WTC11 (cell line): ENCODE measurements at regions not wholly inside any gene's neighbourhood (a gene's known extent, or its start where the extent isn't known, plus 50 kb on each side); places are given as distances from the start of the nearest gene placed in this dataset.
A peak's percentile ranks its signal among the peaks of the same experiment; 100 is the strongest.

Source experiments
- ATAC-seq: fragments of 200-7000 bp; cut with Tn5 transposase; 2 replicates; pipeline ENCODE4 v1.10.0; 2021; ENCODE audit warnings: mild to moderate bottlenecking, moderate library complexity
- CTCF ChIA-PET: fragments of 300-600 bp; sonication (Branson Sonifier 250); formaldehyde crosslinking; loops from one replicate; lab custom pipeline; 2021; ENCODE audit warnings: antibody characterized with exemption; lab: Charles Lee
- POLR2A ChIA-PET: fragments of 350-600 bp; sonication (Branson Sonifier 250); formaldehyde crosslinking; loops from one replicate; lab custom pipeline; 2021; ENCODE audit warnings: antibody characterized with exemption; lab: Charles Lee
- DNase-seq: peaks from one replicate; pipeline ENCODE4 v3.0.0; 2021; ENCODE audit warnings: low spot score
- H3K27ac Mint-ChIP-seq: 2 replicates; pipeline ENCODE4 v1.8.0; 2021; ENCODE audit warnings: mixed read lengths
- H3K27me3 Mint-ChIP-seq: 2 replicates; pipeline ENCODE4 v1.8.0; 2021; ENCODE audit warnings: low read depth, mild to moderate bottlenecking, moderate library complexity, mixed read lengths
- H3K36me3 Mint-ChIP-seq: 2 replicates; pipeline ENCODE4 v1.8.0; 2021; ENCODE audit warnings: mixed read lengths
- H3K4me1 Mint-ChIP-seq: 2 replicates; pipeline ENCODE4 v1.8.0; 2022; ENCODE audit warnings: mixed read lengths
- H3K4me3 Mint-ChIP-seq: 2 replicates; pipeline ENCODE4 v1.8.0; 2021; ENCODE audit warnings: mild to moderate bottlenecking, moderate library complexity, mixed read lengths
- H3K9me3 Mint-ChIP-seq: 2 replicates; pipeline ENCODE4 v1.8.0; 2021; ENCODE audit warnings: mixed read lengths
- ATF3 ChIP-seq: sonication (generic); formaldehyde crosslinking; conservative IDR thresholded peaks from 2 replicates; pipeline ENCODE4 v1.8.1; 2022; ENCODE audit warnings: mild to moderate bottlenecking, missing genetic modification reagents
- CREB1 ChIP-seq: sonication (generic); formaldehyde crosslinking; IDR thresholded peaks from 2 replicates; pipeline ENCODE4 v1.8.0; 2023; ENCODE audit warnings: mild to moderate bottlenecking, missing genetic modification reagents
- CREM ChIP-seq: sonication (generic); formaldehyde crosslinking; IDR thresholded peaks from 2 replicates; pipeline ENCODE4 v1.8.1; 2022; ENCODE audit warnings: mild to moderate bottlenecking, missing genetic modification reagents, moderate library complexity
- E2F4 ChIP-seq: sonication (generic); formaldehyde crosslinking; IDR thresholded peaks from 2 replicates; pipeline ENCODE4 v1.8.1; 2022; ENCODE audit warnings: low read depth, mild to moderate bottlenecking, moderate library complexity, missing genetic modification reagents, borderline replicate concordance
- FOXJ3 ChIP-seq: sonication (generic); formaldehyde crosslinking; IDR thresholded peaks from 2 replicates; pipeline ENCODE4 v1.9.0; 2021; ENCODE audit warnings: missing genetic modification reagents, mild to moderate bottlenecking, borderline replicate concordance
- GRHL2 ChIP-seq: fragments of 250-450 bp; sonication (Bioruptor Pico); IDR thresholded peaks from 2 replicates; pipeline ENCODE4 v1.8.0; 2022; ENCODE audit warnings: mild to moderate bottlenecking, moderate library complexity; ENCODE audit not compliant: insufficient replicate concordance, severe bottlenecking
- HMGA2 ChIP-seq: fragments of 250-450 bp; sonication (Bioruptor Pico); IDR thresholded peaks from 2 replicates; pipeline ENCODE4 v1.4.0; 2021; ENCODE audit warnings: mild to moderate bottlenecking, moderate library complexity
- KAT7 ChIP-seq: sonication (generic); formaldehyde crosslinking; IDR thresholded peaks from 2 replicates; pipeline ENCODE4 v1.8.1; 2023; ENCODE audit warnings: missing genetic modification reagents, mild to moderate bottlenecking, borderline replicate concordance
- NFATC4 ChIP-seq: fragments of 250-450 bp; sonication (Bioruptor Pico); IDR thresholded peaks from 2 replicates; pipeline ENCODE4 v1.9.0; 2021; ENCODE audit warnings: mild to moderate bottlenecking
- NFE2L1 ChIP-seq: sonication (generic); formaldehyde crosslinking; IDR thresholded peaks from 2 replicates; pipeline ENCODE4 v1.8.1; 2023; ENCODE audit warnings: missing genetic modification reagents
- NR2C2 ChIP-seq: sonication (generic); formaldehyde crosslinking; IDR thresholded peaks from 2 replicates; pipeline ENCODE4 v1.8.0; 2022; ENCODE audit warnings: mild to moderate bottlenecking, missing genetic modification reagents
- PRRX2 ChIP-seq: fragments of 250-450 bp; sonication (Bioruptor Pico); IDR thresholded peaks from 2 replicates; pipeline ENCODE4 v1.8.0; 2021; ENCODE audit warnings: mild to moderate bottlenecking
- RELA ChIP-seq: sonication (generic); formaldehyde crosslinking; IDR thresholded peaks from 2 replicates; pipeline ENCODE4 v1.8.1; 2022; ENCODE audit warnings: missing genetic modification reagents, mild to moderate bottlenecking, borderline replicate concordance
- TP53 ChIP-seq: sonication (generic); formaldehyde crosslinking; IDR thresholded peaks from 2 replicates; pipeline ENCODE4 v1.8.1; 2023; ENCODE audit warnings: mild to moderate bottlenecking, missing genetic modification reagents
- ZNF138 ChIP-seq: sonication (generic); formaldehyde crosslinking; conservative IDR thresholded peaks from 2 replicates; pipeline ENCODE4 v1.8.1; 2022; ENCODE audit warnings: mild to moderate bottlenecking, moderate library complexity, missing genetic modification reagents
- ZNF263 ChIP-seq: sonication (generic); formaldehyde crosslinking; IDR thresholded peaks from 2 replicates; pipeline ENCODE4 v1.8.1; 2022; ENCODE audit warnings: low read depth, mild to moderate bottlenecking, moderate library complexity, missing genetic modification reagents
- ZNF416 ChIP-seq: fragments of 250-450 bp; sonication (Bioruptor Pico); IDR thresholded peaks from 2 replicates; pipeline ENCODE4 v1.9.0; 2021; ENCODE audit warnings: mild to moderate bottlenecking, inconsistent platforms
- ZNF512 ChIP-seq: sonication (generic); formaldehyde crosslinking; IDR thresholded peaks from 2 replicates; pipeline ENCODE4 v1.8.1; 2022; ENCODE audit warnings: missing genetic modification reagents, borderline replicate concordance
- TF ChIP-seq, protein P1 (sequence below): sonication (generic); formaldehyde crosslinking; IDR thresholded peaks from 2 replicates; pipeline ENCODE4 v1.8.1; 2023; ENCODE audit warnings: mild to moderate bottlenecking, missing genetic modification reagents
- TF ChIP-seq, protein P2 (sequence below): fragments of 200-600 bp; IDR thresholded peaks from 2 replicates; pipeline ENCODE4 v1.8.0; 2022; ENCODE audit warnings: antibody characterized with exemption
- TF ChIP-seq, protein P3 (sequence below): fragments of 250-450 bp; sonication (Bioruptor Pico); IDR thresholded peaks from 2 replicates; pipeline ENCODE4 v2.1.2; 2022; ENCODE audit warnings: mild to moderate bottlenecking, moderate library complexity
- TF ChIP-seq, protein P4 (sequence below): sonication (generic); formaldehyde crosslinking; IDR thresholded peaks from 2 replicates; pipeline ENCODE4 v1.8.0; 2022; ENCODE audit warnings: mild to moderate bottlenecking, missing genetic modification reagents

GRCh38 chr6:77097940-77098339 is 365.4 kb downstream of the HTR1B start:
- ATAC-seq (no peak), DNase-seq (no peak)
- Mint-ChIP-seq H3K36me3 (no peaks in the 10 kb centered on the region), H3K4me3 (no peak overlapping the region), H3K27me3 (no peaks in the 10 kb centered on the region), H3K27ac (no peak overlapping the region), H3K9me3 (no peaks in the 10 kb centered on the region), H3K4me1 (peaks cover 21% of the 10 kb centered on the region)
- TF ChIP-seq ZNF512 (CRISPR knock-in tag) (no peak), CREB1 (CRISPR knock-in tag) (no peak), FOXJ3 (no peak), KAT7 (CRISPR knock-in tag) (no peak), CREM (CRISPR knock-in tag) (no peak), ATF3 (CRISPR knock-in tag) (no peak), ZNF416 (CRISPR knock-in tag) (no peak), PRRX2 (no peak), ZNF138 (CRISPR knock-in tag) (no peak), TP53 (CRISPR knock-in tag) (no peak), ZNF263 (CRISPR knock-in tag) (no peak), HMGA2 (CRISPR knock-in tag) (no peak)
- TF ChIP-seq, protein P1, sequence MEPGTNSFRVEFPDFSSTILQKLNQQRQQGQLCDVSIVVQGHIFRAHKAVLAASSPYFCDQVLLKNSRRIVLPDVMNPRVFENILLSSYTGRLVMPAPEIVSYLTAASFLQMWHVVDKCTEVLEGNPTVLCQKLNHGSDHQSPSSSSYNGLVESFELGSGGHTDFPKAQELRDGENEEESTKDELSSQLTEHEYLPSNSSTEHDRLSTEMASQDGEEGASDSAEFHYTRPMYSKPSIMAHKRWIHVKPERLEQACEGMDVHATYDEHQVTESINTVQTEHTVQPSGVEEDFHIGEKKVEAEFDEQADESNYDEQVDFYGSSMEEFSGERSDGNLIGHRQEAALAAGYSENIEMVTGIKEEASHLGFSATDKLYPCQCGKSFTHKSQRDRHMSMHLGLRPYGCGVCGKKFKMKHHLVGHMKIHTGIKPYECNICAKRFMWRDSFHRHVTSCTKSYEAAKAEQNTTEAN (CRISPR knock-in tag): no peak
- TF ChIP-seq, protein P2, sequence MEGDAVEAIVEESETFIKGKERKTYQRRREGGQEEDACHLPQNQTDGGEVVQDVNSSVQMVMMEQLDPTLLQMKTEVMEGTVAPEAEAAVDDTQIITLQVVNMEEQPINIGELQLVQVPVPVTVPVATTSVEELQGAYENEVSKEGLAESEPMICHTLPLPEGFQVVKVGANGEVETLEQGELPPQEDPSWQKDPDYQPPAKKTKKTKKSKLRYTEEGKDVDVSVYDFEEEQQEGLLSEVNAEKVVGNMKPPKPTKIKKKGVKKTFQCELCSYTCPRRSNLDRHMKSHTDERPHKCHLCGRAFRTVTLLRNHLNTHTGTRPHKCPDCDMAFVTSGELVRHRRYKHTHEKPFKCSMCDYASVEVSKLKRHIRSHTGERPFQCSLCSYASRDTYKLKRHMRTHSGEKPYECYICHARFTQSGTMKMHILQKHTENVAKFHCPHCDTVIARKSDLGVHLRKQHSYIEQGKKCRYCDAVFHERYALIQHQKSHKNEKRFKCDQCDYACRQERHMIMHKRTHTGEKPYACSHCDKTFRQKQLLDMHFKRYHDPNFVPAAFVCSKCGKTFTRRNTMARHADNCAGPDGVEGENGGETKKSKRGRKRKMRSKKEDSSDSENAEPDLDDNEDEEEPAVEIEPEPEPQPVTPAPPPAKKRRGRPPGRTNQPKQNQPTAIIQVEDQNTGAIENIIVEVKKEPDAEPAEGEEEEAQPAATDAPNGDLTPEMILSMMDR: no peak
- TF ChIP-seq, protein P3, sequence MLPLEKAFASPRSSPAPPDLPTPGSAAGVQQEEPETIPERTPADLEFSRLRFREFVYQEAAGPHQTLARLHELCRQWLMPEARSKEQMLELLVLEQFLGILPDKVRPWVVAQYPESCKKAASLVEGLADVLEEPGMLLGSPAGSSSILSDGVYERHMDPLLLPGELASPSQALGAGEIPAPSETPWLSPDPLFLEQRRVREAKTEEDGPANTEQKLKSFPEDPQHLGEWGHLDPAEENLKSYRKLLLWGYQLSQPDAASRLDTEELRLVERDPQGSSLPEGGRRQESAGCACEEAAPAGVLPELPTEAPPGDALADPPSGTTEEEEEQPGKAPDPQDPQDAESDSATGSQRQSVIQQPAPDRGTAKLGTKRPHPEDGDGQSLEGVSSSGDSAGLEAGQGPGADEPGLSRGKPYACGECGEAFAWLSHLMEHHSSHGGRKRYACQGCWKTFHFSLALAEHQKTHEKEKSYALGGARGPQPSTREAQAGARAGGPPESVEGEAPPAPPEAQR: no peak
- POLR2A ChIA-PET: no interaction called here
- CTCF ChIA-PET: no interaction called here

GRCh38 chr6:77095936-77096627 is 367.2 kb downstream of the HTR1B start:
- Mint-ChIP-seq H3K36me3 (no peaks in the 10 kb centered on the region), H3K4me3 (no peak overlapping the region), H3K27ac (no peak overlapping the region; the same call in 1 of the 2 replicates), H3K9me3 (no peaks in the 10 kb centered on the region), H3K27me3 (no peaks in the 10 kb centered on the region), H3K4me1 (peaks cover 24% of the 10 kb centered on the region)
- ChIA-PET POLR2A (no interaction called here), CTCF (no interaction called here)
- DNase-seq: no peak
- ATAC-seq: no peak
- no peak for TF ChIP-seq NR2C2 (CRISPR knock-in tag)

GRCh38 chr6:77094821-77095220 is 368.5 kb downstream of the HTR1B start:
- H3K36me3 Mint-ChIP-seq: no peaks in the 10 kb centered on the region
- peaks cover 24% of the 10 kb centered on the region for H3K4me1 Mint-ChIP-seq
- H3K4me3 Mint-ChIP-seq: no peak overlapping the region
- peak; percentile 51 for ATAC-seq
- ChIA-PET CTCF (no interaction called here), POLR2A (no interaction called here)
- H3K9me3 Mint-ChIP-seq: no peaks in the 10 kb centered on the region
- H3K27me3 Mint-ChIP-seq: no peaks in the 10 kb centered on the region; the same call in 1 of the 2 replicates
- H3K27ac Mint-ChIP-seq: no peak overlapping the region
- DNase-seq: no peak
- TF ChIP-seq GRHL2 (CRISPR knock-in tag) (no peak), E2F4 (CRISPR knock-in tag) (no peak), RELA (CRISPR knock-in tag) (no peak), NFE2L1 (CRISPR knock-in tag) (no peak), ZNF263 (CRISPR knock-in tag) (no peak), NFATC4 (no peak)
- TF ChIP-seq, protein P4, sequence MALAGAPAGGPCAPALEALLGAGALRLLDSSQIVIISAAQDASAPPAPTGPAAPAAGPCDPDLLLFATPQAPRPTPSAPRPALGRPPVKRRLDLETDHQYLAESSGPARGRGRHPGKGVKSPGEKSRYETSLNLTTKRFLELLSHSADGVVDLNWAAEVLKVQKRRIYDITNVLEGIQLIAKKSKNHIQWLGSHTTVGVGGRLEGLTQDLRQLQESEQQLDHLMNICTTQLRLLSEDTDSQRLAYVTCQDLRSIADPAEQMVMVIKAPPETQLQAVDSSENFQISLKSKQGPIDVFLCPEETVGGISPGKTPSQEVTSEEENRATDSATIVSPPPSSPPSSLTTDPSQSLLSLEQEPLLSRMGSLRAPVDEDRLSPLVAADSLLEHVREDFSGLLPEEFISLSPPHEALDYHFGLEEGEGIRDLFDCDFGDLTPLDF (CRISPR knock-in tag): no peak
